ENCODE measurements at regions not wholly inside any gene's neighbourhood (a gene's known extent, or its start where the extent isn't known, plus 50 kb on each side); places are given as distances from the start of the nearest gene placed in this dataset.

DNA sequence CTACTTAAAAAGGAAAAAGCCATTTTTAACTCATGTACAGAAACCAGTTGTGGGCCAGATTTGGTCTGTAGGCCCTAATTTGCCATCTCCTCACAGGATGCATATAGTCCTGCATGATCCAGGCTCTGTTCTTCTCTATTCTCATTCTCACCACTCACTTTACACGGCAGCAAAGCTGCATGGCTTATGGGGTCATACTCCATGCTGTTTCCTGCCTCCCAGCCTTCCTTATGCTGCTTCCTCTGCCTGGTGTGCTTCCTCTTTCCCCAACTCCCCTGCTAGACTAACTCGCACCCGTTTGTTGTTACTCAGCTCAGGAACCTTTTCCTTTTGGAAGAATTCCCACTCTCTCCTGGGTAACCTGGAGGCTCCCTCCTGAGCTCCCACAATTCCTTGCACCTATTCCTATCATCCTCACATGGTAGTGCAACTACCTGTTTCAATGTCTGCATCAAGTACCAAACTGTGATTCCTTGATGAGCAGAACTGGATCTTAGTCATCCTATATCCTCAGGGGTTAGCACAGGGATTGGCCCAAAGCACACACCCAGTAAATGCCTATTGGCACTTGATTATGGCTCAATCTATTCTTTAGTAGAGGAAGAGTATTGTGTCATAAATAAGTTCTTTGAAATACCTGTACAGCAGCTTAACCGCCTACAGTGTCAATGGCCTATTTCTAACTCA, 172.1 kb upstream of the MITF start:
- DNase-seq, result no peak

- DNase-seq, result no peak
These were observed 173.0 kb upstream of the MITF start for GRCh38 chr3:69566275-69566674.

GRCh38 chr3:69565316-69565715, 173.9 kb upstream of the MITF start:
- DNase-seq, result no peak

DNA sequence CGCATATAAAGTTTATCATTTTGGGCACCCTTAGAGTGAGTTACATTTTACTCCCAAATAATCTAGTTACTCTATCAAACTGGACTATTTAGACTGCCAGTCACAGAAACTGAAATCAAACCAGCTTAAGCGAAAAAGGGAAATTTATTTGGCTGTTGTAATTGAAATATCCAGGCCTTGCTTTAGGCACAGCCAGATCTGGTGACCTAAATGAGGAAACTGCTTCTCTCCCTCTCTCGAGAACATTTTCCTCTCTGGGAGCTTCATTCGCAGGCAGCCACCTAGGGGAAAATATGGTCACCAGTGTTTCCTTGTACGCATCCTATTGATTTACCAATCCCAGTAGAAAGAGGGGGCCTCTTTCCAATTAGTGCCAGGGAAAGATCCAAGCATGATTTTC, 175.3 kb upstream of the MITF start:
- no peak for DNase-seq

GRCh38 chr3:69563151-69563550, 176.1 kb upstream of the MITF start:
- no peak for DNase-seq

GRCh38 chr3:69562020-69562419, 176.1 kb upstream of the FRMD4B start:
- DNase-seq, result no peak

GRCh38 chr3:69560818-69561217, 174.9 kb upstream of the FRMD4B start:
- DNase-seq, result no peak

DNA sequence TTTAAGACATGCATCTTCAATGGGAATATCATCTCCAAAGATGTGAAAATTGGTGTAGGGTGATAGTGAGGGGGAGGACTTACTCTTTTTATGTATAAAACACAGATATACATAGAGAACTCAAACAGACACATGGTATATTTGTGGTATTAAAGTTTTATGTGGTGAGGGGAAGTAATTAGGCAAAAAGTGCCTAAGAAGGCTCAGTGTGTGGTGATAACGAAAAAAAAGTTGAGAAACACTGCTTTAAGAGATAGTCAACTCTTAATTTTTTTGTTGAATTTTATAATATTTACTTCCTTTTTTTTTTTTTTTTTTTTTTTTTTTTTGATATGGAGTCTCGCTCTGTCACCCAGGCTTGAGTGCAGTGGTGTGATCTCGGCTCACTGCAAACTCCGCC, 174.2 kb upstream of the FRMD4B start:
- DNase-seq, result no peak

DNA sequence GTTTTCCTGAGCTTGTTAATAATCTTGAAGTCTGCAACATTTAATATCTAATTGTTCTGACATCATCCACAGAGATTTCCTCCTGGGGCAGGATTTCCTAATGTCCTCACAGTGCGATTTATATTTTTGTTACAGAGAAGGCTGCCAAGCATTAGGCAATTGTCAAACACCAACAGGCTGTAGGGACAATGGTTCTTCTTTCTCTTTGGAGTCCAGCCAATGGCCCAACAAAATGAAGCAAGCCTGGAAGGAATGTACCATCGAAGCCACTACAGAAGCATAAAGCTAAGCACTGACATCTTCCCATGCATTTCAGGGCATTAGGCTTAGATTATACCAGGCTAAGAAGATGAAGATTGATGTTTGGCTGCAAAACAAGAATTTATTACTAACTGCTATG, 173.0 kb upstream of the FRMD4B start:
- no peak for DNase-seq

- DNase-seq, result no peak
These were observed 168.7 kb upstream of the FRMD4B start for GRCh38 chr3:69554576-69554975.

GRCh38 chr3:69553888-69554287, 168.0 kb upstream of the FRMD4B start:
- DNase-seq, result no peak

DNA sequence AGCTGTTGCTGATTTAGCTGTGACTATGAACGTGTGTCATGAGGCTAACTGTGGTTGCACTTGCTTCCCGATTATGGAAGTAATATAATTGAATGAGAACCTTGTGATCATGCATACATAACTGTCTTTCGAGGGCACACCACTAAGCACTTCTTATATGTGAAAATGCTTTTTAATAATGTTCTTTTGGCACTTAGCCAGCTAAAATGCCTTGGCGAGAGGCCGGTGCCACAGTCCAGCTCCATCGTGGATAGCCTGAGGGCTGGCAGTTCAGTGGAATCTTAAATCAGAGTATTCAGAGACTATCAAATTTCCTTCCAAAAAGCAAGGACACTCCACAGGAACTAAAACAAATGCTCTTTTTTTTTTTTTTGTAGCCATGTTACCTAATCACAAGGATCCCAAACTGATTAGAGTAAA, 161.6 kb upstream of the FRMD4B start:
- DNase-seq, result no peak

- DNase-seq, result no peak
These were observed 157.0 kb upstream of the FRMD4B start for GRCh38 chr3:69542805-69543429.

- DNase-seq, result peak; percentile 25
These were observed 156.4 kb upstream of the FRMD4B start for GRCh38 chr3:69542089-69542804.

DNA sequence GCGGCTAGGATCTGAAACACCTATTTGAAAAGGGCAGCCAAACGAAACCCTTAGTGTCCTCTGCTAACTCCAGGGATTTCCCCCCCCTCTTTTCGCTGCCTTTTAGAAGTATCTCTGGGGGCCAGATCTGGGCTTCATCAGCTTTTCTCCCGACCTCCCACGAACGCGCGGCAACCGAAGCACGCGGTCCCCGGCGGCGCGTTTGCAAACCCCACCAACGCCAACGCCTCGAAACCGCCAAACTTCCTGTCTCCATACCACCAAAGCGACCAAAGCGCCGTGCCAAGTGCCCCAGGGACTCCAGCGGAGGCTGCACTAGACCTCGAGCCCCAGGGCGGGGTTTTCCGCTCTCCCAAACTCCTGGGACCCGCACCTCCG, 155.8 kb upstream of the FRMD4B start:
- no peak for DNase-seq

- no peak for DNase-seq
These were observed 155.1 kb upstream of the FRMD4B start for GRCh38 chr3:69540706-69541581.

DNA sequence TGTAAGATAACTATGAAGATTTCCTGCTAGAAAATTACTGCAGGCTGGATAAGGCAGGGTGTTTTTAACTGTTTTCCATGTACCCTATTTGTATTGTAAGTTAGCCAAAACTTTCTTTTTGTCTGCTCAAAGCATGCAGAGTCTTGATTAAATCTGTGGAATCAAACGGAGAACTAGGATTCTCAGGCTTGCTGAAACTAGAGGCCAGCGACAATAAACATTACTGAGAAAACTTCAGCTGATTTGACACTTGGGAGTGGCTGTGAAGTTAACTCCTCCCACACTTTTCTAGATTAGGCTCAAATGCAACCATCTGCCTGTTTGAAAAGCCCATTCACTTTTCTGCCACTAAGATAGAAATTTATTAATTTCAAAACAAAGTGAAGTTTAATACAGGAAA, 153.2 kb upstream of the FRMD4B start:
- DNase-seq, result no peak

- no peak for DNase-seq
These were observed 152.4 kb upstream of the FRMD4B start for GRCh38 chr3:69538281-69538680.

- no peak for DNase-seq
These were observed 150.6 kb upstream of the FRMD4B start for GRCh38 chr3:69536306-69537020.

DNA sequence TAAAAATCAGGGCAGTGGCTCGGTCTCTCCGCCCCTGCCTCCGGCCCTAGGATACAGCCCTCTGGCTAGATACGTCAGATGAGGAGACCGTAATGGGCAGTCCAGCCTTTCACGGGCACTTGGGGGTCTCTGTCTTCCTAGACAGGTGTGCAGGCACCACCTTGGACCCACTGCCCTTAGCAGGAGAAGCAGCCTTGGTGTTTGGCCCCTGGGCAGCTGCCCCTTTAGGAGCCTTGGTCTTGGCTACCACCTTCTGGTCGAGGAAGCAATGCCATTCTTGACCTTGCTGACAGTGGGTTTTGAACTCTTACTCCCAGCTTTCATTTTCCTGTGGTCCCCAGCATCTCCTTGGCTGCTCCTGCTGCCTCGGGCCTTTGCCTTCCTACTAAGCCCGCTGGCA, 149.7 kb upstream of the FRMD4B start:
- DNase-seq, result no peak

- DNase-seq, result no peak
These were observed 146.8 kb upstream of the FRMD4B start for GRCh38 chr3:69532547-69533224.
